ENCODE measurements at regions not wholly inside any gene's neighbourhood (a gene's known extent, or its start where the extent isn't known, plus 50 kb on each side); places are given as distances from the start of the nearest gene placed in this dataset.

GRCh38 chr1:208423526-208423925, 179.3 kb upstream of the PLXNA2 start:
- no peak overlapping the region for H3K9ac ChIP-seq (ENCODE audit: low read length)
- no peaks in the 10 kb centered on the region for H3K27me3 ChIP-seq (ENCODE audit: control insufficient read depth, insufficient read depth, low read length)
- no peak overlapping the region for H3K27ac ChIP-seq (ENCODE audit: low read length)
- H3K4me3 ChIP-seq (ENCODE audit: low read length): no peak overlapping the region
- no peaks in the 10 kb centered on the region for H3K36me3 ChIP-seq (ENCODE audit: control insufficient read depth, low read depth, low read length)
- peaks cover 7% of the 10 kb centered on the region for H3K4me1 ChIP-seq (ENCODE audit: control insufficient read depth, low read depth, low read length)
- H3K9me3 ChIP-seq (ENCODE audit: control insufficient read depth, low read depth, low read length): no peaks in the 10 kb centered on the region

DNA sequence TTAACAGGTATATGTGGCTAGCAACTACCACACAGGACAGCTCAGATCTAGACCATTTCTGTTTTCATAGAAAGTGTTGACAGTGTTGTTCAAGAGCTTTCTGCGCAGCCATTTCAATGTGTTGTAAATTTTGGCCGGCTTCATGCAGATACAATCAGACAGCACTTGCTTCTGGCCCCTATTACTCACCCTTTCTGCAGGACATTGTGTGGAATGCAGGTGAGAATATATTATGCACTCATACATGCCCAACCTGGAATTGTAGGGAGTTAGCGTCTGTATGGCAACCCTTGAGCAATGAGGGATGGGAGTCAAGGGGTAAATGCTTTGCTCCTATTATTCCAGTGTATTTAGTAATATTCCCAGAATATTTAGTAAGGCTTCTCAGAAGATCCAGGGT, 180.9 kb upstream of the PLXNA2 start:
- Histone ChIP-seq H3K27ac (ENCODE audit: low read length) (no peak overlapping the region), H3K27me3 (ENCODE audit: control insufficient read depth, insufficient read depth, low read length) (no peaks in the 10 kb centered on the region), H3K9me3 (ENCODE audit: control insufficient read depth, low read depth, low read length) (no peaks in the 10 kb centered on the region), H3K9ac (ENCODE audit: low read length) (no peak overlapping the region), H3K36me3 (ENCODE audit: control insufficient read depth, low read depth, low read length) (no peaks in the 10 kb centered on the region), H3K4me3 (ENCODE audit: low read length) (no peak overlapping the region), H3K4me1 (ENCODE audit: control insufficient read depth, low read depth, low read length) (peaks cover 16% of the 10 kb centered on the region)

DNA sequence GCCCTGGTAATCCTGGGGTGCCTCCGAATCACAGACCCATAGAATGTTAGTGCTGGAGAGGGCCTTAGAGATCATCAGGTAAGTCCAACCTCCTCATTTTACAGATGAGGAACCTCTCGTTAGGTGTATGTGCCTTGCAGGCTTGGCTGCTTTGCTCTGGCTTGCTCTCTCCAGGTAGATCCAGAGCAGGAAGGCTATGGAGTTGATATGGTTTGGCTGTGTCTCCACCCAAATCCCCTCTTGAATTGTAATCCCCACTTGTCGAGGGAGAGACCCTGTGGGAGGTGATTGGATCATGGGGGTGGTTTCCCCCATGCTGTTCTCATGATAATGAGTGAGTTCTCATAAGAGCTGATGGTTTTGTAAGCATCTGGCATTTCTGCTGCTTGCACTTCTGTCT, 186.0 kb upstream of the PLXNA2 start:
- Histone ChIP-seq H3K4me3 (ENCODE audit: low read length) (no peak overlapping the region), H3K27ac (ENCODE audit: low read length) (no peak overlapping the region)

GRCh38 chr1:208431721-208432120, 187.5 kb upstream of the PLXNA2 start:
- no peak overlapping the region for H3K27ac ChIP-seq (ENCODE audit: low read length)
- peaks cover 14% of the 10 kb centered on the region for H3K4me1 ChIP-seq (ENCODE audit: control insufficient read depth, low read depth, low read length)
- no peaks in the 10 kb centered on the region for H3K36me3 ChIP-seq (ENCODE audit: control insufficient read depth, low read depth, low read length)
- no peaks in the 10 kb centered on the region for H3K27me3 ChIP-seq (ENCODE audit: control insufficient read depth, insufficient read depth, low read length)
- no peak overlapping the region for H3K4me3 ChIP-seq (ENCODE audit: low read length)
- H3K9me3 ChIP-seq (ENCODE audit: control insufficient read depth, low read depth, low read length): no peaks in the 10 kb centered on the region
- no peak overlapping the region for H3K9ac ChIP-seq (ENCODE audit: low read length)

More for the DNA sequence above, 186.0 kb upstream of the PLXNA2 start:
- H3K27me3 ChIP-seq (ENCODE audit: control insufficient read depth, insufficient read depth, low read length): no peaks in the 10 kb centered on the region
- H3K9ac ChIP-seq (ENCODE audit: low read length): no peak overlapping the region
- peaks cover 14% of the 10 kb centered on the region for H3K4me1 ChIP-seq (ENCODE audit: control insufficient read depth, low read depth, low read length)
- H3K36me3 ChIP-seq (ENCODE audit: control insufficient read depth, low read depth, low read length): no peaks in the 10 kb centered on the region
- H3K9me3 ChIP-seq (ENCODE audit: control insufficient read depth, low read depth, low read length): no peaks in the 10 kb centered on the region

- Histone ChIP-seq H3K9ac (ENCODE audit: low read length) (no peak overlapping the region), H3K27ac (ENCODE audit: low read length) (no peak overlapping the region), H3K9me3 (ENCODE audit: control insufficient read depth, low read depth, low read length) (no peaks in the 10 kb centered on the region), H3K4me3 (ENCODE audit: low read length) (no peak overlapping the region), H3K27me3 (ENCODE audit: control insufficient read depth, insufficient read depth, low read length) (no peaks in the 10 kb centered on the region), H3K4me1 (ENCODE audit: control insufficient read depth, low read depth, low read length) (peaks cover 14% of the 10 kb centered on the region), H3K36me3 (ENCODE audit: control insufficient read depth, low read depth, low read length) (no peaks in the 10 kb centered on the region)
Observed at GRCh38 chr1:208432346-208432745, 188.2 kb upstream of the PLXNA2 start.

DNA sequence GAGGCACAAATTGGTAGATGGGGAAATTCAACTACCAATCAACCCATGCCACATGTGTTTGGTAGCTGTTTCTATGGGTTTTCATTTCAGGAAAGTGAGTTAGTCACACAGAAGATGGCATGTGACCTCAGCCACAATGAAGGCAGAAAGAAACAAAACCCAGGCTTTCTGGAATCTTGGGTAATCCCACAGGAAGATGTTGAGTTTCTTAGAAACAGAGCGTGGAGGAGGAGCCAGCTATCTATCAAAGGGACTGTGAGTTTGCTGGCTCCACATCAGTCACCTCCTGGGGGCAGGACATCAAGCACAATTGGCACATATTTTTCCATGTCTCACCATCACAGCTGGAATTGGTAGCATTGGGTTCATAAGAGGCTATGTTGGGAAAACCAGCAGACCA, 188.9 kb upstream of the PLXNA2 start:
- Histone ChIP-seq H3K27me3 (ENCODE audit: control insufficient read depth, insufficient read depth, low read length) (no peaks in the 10 kb centered on the region), H3K9ac (ENCODE audit: low read length) (no peak overlapping the region), H3K4me3 (ENCODE audit: low read length) (no peak overlapping the region), H3K36me3 (ENCODE audit: control insufficient read depth, low read depth, low read length) (no peaks in the 10 kb centered on the region), H3K27ac (ENCODE audit: low read length) (no peak overlapping the region), H3K4me1 (ENCODE audit: control insufficient read depth, low read depth, low read length) (peaks cover 14% of the 10 kb centered on the region), H3K9me3 (ENCODE audit: control insufficient read depth, low read depth, low read length) (no peaks in the 10 kb centered on the region)

- no peaks in the 10 kb centered on the region for H3K9me3 ChIP-seq (ENCODE audit: control insufficient read depth, low read depth, low read length)
- H3K4me3 ChIP-seq (ENCODE audit: low read length): no peak overlapping the region
- H3K36me3 ChIP-seq (ENCODE audit: control insufficient read depth, low read depth, low read length): no peaks in the 10 kb centered on the region
- no peak overlapping the region for H3K9ac ChIP-seq (ENCODE audit: low read length)
- H3K27me3 ChIP-seq (ENCODE audit: control insufficient read depth, insufficient read depth, low read length): no peaks in the 10 kb centered on the region
- peaks cover 14% of the 10 kb centered on the region for H3K4me1 ChIP-seq (ENCODE audit: control insufficient read depth, low read depth, low read length)
- H3K27ac ChIP-seq (ENCODE audit: low read length): no peak overlapping the region
Observed at GRCh38 chr1:208433971-208434370, 189.8 kb upstream of the PLXNA2 start.

DNA sequence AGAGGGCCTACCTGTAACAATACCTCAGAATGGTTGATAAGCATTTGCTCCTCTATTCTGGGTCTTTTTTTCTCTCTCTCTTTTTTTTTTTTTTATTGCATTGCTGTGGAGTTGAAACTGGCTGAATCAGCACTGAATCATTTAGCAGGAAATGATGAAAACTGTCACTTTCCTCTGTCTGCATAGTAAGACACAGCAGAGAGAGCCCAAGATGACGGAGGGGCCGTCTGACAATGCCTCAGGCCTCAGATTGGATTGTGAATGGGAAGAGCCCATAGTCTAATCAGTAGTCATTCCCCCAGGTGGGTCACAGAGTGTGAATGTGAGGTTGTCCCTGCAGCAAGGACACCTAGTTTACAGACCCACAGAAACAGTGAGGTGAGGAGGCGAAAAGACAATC, 193.2 kb upstream of the PLXNA2 start:
- Histone ChIP-seq H3K9ac (ENCODE audit: low read length) (no peak overlapping the region), H3K4me1 (ENCODE audit: control insufficient read depth, low read depth, low read length) (no peaks in the 10 kb centered on the region), H3K4me3 (ENCODE audit: low read length) (no peak overlapping the region), H3K27ac (ENCODE audit: low read length) (no peak overlapping the region), H3K9me3 (ENCODE audit: control insufficient read depth, low read depth, low read length) (no peaks in the 10 kb centered on the region), H3K27me3 (ENCODE audit: control insufficient read depth, insufficient read depth, low read length) (no peaks in the 10 kb centered on the region), H3K36me3 (ENCODE audit: control insufficient read depth, low read depth, low read length) (no peaks in the 10 kb centered on the region)

DNA sequence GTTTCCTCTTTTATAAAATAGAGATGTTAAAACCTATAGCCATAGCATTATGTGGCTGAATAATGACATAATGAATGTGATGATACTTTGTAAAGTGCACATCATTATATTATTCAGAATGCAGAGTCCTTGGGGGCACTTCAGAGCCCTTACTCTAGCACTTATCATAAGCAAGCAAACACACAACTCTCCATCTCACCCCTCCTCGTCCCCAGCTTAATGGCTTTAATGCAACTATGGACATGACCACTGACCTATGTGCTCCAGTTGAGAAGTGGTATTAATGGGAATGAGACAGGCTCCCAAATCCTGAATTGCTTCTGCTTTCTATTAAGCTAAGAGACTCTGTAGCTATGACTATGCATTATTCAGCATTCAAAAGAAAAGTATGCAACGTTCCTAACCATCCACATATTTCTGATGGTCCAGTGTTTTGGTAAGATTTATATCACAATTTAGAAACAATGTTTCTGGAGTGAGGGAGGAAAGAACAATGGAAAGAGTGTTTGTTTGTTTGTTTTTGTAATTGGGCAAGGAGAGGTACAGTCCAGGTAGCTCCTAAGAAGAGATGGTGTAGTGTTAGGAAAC, 194.0 kb upstream of the PLXNA2 start:
- Histone ChIP-seq H3K4me1 (ENCODE audit: control insufficient read depth, low read depth, low read length) (no peaks in the 10 kb centered on the region), H3K27ac (ENCODE audit: low read length) (no peak overlapping the region), H3K9ac (ENCODE audit: low read length) (no peak overlapping the region), H3K27me3 (ENCODE audit: control insufficient read depth, insufficient read depth, low read length) (no peaks in the 10 kb centered on the region), H3K9me3 (ENCODE audit: control insufficient read depth, low read depth, low read length) (no peaks in the 10 kb centered on the region), H3K4me3 (ENCODE audit: low read length) (no peak overlapping the region), H3K36me3 (ENCODE audit: control insufficient read depth, low read depth, low read length) (no peaks in the 10 kb centered on the region)

DNA sequence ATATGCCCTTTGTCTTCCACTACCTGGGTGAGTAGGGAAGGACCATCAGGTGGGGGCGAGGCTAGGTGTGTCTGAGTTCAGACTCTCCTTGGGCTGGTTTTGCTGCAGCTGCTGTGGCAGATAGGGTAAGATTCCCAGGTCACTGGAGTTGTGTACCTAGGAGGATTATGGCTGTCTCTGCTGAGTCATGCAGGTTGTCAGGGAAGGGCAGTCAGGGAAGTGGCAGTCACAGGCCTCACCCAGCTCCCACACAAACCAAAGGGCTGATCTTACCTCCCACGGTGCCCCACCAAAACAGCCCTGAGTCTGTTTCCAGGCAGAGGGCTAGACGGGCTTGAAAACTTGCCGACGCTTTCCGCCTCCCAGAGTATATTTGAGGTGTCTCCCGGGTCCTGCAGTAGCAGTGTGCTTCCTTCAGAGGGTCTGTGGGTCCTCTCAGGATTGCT, 201.6 kb upstream of the PLXNA2 start:
- no peaks in the 10 kb centered on the region for H3K27me3 ChIP-seq (ENCODE audit: control insufficient read depth, insufficient read depth, low read length)
- no peaks in the 10 kb centered on the region for H3K36me3 ChIP-seq (ENCODE audit: control insufficient read depth, low read depth, low read length)
- H3K4me3 ChIP-seq (ENCODE audit: low read length): no peak overlapping the region
- no peak overlapping the region for H3K27ac ChIP-seq (ENCODE audit: low read length)
- H3K9me3 ChIP-seq (ENCODE audit: control insufficient read depth, low read depth, low read length): no peaks in the 10 kb centered on the region
- peaks cover 8% of the 10 kb centered on the region for H3K4me1 ChIP-seq (ENCODE audit: control insufficient read depth, low read depth, low read length)
- H3K9ac ChIP-seq (ENCODE audit: low read length): no peak overlapping the region

- no peak overlapping the region for H3K9ac ChIP-seq (ENCODE audit: low read length)
- H3K4me1 ChIP-seq (ENCODE audit: control insufficient read depth, low read depth, low read length): peaks cover 8% of the 10 kb centered on the region
- no peak overlapping the region for H3K4me3 ChIP-seq (ENCODE audit: low read length)
- no peaks in the 10 kb centered on the region for H3K27me3 ChIP-seq (ENCODE audit: control insufficient read depth, insufficient read depth, low read length)
- no peaks in the 10 kb centered on the region for H3K36me3 ChIP-seq (ENCODE audit: control insufficient read depth, low read depth, low read length)
- no peaks in the 10 kb centered on the region for H3K9me3 ChIP-seq (ENCODE audit: control insufficient read depth, low read depth, low read length)
- no peak overlapping the region for H3K27ac ChIP-seq (ENCODE audit: low read length)
Observed at GRCh38 chr1:208446271-208446691, 202.1 kb upstream of the PLXNA2 start.

DNA sequence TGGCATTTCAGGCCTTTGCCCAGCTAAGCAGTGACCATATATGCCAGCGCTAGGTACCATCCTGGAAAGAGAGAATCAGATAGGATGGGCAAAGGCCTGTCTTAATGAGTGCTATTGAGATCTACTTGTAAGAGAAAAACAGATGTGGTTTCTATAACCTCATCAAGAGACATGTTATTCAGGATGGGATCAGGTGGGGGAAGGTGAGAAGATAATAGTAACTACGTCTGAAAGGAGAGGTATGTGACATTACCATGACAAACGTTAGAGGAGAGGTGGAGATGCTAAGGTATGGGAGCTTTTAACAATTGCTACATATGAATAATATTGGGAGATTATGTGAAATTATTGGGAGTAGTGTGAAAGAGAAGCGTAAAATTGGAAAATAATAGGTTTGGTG, 204.2 kb upstream of the PLXNA2 start:
- no peak overlapping the region for H3K4me3 ChIP-seq (ENCODE audit: low read length)
- H3K27me3 ChIP-seq (ENCODE audit: control insufficient read depth, insufficient read depth, low read length): no peaks in the 10 kb centered on the region
- no peak overlapping the region for H3K9ac ChIP-seq (ENCODE audit: low read length)
- H3K27ac ChIP-seq (ENCODE audit: low read length): no peak overlapping the region
- H3K9me3 ChIP-seq (ENCODE audit: control insufficient read depth, low read depth, low read length): no peaks in the 10 kb centered on the region
- peaks cover 8% of the 10 kb centered on the region for H3K4me1 ChIP-seq (ENCODE audit: control insufficient read depth, low read depth, low read length)
- H3K36me3 ChIP-seq (ENCODE audit: control insufficient read depth, low read depth, low read length): no peaks in the 10 kb centered on the region

Data from iPS-18a (cell line).